ENCODE measurements at regions not wholly inside any gene's neighbourhood (a gene's known extent, or its start where the extent isn't known, plus 50 kb on each side); places are given as distances from the start of the nearest gene placed in this dataset.

DNA sequence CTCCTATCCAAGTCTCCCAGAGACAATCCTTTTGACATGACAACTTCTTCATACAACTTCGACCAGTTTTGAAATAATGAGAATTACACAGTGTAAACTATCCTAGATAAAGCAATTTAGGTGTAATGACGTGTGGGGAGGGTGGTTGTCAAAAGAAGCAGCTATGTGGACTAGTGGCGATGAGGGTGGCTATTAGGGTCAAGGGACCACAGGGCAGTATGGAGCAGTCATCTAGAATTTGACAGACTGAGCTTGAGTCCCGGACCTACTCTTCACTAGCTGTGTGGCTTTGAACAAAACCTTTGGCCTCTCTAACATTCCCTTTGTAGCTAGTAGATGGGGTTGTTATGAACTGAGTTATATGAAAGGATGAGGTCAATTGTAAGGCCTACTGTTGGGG, 247.1 kb downstream of the HAPSTR1 start:
- Histone ChIP-seq H3K9me3 (no peaks in the 10 kb centered on the region), H3K4me1 (no peaks in the 10 kb centered on the region), H3K4me3 (no peak overlapping the region), H3K36me3 (no peaks in the 10 kb centered on the region), H3K27ac (no peak overlapping the region), H3K27me3 (no peaks in the 10 kb centered on the region)
- TF ChIP-seq, protein P1, sequence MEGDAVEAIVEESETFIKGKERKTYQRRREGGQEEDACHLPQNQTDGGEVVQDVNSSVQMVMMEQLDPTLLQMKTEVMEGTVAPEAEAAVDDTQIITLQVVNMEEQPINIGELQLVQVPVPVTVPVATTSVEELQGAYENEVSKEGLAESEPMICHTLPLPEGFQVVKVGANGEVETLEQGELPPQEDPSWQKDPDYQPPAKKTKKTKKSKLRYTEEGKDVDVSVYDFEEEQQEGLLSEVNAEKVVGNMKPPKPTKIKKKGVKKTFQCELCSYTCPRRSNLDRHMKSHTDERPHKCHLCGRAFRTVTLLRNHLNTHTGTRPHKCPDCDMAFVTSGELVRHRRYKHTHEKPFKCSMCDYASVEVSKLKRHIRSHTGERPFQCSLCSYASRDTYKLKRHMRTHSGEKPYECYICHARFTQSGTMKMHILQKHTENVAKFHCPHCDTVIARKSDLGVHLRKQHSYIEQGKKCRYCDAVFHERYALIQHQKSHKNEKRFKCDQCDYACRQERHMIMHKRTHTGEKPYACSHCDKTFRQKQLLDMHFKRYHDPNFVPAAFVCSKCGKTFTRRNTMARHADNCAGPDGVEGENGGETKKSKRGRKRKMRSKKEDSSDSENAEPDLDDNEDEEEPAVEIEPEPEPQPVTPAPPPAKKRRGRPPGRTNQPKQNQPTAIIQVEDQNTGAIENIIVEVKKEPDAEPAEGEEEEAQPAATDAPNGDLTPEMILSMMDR (IDR thresholded peaks at IDR 0.05) = no peak
- DNase-seq (ENCODE audit: low spot score) = no peak

GRCh38 chr16:9340526-9341256, 249.2 kb downstream of the HAPSTR1 start:
- Histone ChIP-seq H3K4me3 (no peak overlapping the region), H3K9me3 (no peaks in the 10 kb centered on the region), H3K4me1 (no peaks in the 10 kb centered on the region), H3K27ac (no peak overlapping the region), H3K27me3 (no peaks in the 10 kb centered on the region), H3K36me3 (no peaks in the 10 kb centered on the region)
- DNase-seq (ENCODE audit: low spot score) = no peak
- TF ChIP-seq, protein P1 (IDR thresholded peaks at IDR 0.05) = no peak

DNA sequence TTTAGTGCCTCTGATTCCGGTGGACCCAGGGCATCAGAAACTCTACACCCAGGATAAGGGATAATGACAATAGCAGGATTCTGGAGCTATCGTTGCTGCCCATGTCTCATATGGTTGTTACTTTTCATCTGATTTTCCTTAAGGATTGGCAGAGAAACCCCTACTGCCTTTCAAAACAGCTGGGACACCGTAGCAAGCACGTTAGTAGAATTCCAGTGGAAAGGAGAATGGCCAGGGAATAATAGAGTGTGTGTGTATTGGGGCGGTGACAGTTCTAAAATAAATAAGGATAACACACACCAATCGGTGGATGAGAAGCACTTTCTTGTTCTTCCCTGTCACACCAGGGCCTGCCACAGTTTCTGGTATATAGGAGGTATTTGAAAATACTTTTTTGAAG, 251.8 kb downstream of the HAPSTR1 start:
- Histone ChIP-seq H3K4me1 (no peaks in the 10 kb centered on the region), H3K36me3 (no peaks in the 10 kb centered on the region), H3K27me3 (no peaks in the 10 kb centered on the region), H3K4me3 (no peak overlapping the region), H3K27ac (no peak overlapping the region), H3K9me3 (peaks cover 0 to 8% of the 10 kb centered on the region in 2 donors)
- DNase-seq (ENCODE audit: low spot score) = no peak
- TF ChIP-seq, protein P1 (IDR thresholded peaks at IDR 0.05) = no peak

DNA sequence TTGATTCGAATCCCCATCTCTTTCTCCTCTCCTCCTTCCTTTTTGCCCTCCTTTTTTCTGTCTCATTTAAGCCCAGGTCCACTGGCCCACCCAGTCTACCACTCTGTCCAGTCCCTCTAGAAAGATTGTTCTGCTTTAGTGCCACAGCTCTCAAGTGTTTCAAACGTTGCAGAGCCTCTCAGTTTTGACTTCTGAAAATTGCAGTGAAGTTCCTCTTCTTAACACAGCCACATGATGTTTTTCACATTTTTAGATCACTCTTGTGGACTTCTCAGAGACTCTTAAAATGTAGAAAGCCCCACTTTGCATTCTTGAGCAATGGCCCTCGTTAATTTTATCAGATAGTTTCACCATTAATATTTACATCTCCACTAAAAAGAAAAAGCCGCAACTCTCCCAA, 253.1 kb downstream of the HAPSTR1 start:
- Histone ChIP-seq H3K4me3 (no peak overlapping the region), H3K36me3 (no peaks in the 10 kb centered on the region), H3K4me1 (no peaks in the 10 kb centered on the region), H3K27me3 (no peaks in the 10 kb centered on the region), H3K27ac (no peak overlapping the region), H3K9me3 (peaks cover 0 to 19% of the 10 kb centered on the region in 2 donors)
- TF ChIP-seq, protein P1 (IDR thresholded peaks at IDR 0.05) = no peak
- DNase-seq (ENCODE audit: low spot score) = no peak

GRCh38 chr16:9345046-9345445, 253.6 kb downstream of the HAPSTR1 start:
- Histone ChIP-seq H3K9me3 (peaks cover 0 to 19% of the 10 kb centered on the region in 2 donors), H3K27me3 (no peaks in the 10 kb centered on the region), H3K27ac (no peak overlapping the region), H3K4me3 (no peak overlapping the region), H3K36me3 (no peaks in the 10 kb centered on the region), H3K4me1 (no peaks in the 10 kb centered on the region)
- TF ChIP-seq, protein P1 (IDR thresholded peaks at IDR 0.05) = no peak
- DNase-seq (ENCODE audit: low spot score) = no peak

DNA sequence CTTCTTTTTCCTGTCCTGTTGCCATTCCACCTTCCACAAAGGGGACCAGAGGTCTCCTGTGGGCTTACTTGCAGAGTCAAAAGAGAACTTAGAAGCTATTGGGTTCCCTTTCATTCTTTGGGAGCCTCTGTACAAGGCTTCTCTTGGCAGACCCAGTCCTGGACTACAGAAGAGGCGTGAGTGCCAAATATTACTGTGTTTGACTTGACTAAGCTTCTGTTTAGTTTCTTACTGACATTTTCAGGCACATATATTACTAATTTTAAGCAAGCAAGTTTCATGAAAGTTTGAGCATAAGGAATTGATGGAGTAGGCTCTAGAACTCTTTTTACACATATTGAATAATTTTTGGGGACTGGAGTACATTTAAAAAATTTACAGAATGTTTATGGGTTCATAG, 254.4 kb downstream of the HAPSTR1 start:
- Histone ChIP-seq H3K27me3 (no peaks in the 10 kb centered on the region), H3K36me3 (no peaks in the 10 kb centered on the region), H3K4me1 (no peaks in the 10 kb centered on the region), H3K27ac (no peak overlapping the region), H3K4me3 (no peak overlapping the region), H3K9me3 (peaks cover 0 to 19% of the 10 kb centered on the region in 2 donors)
- TF ChIP-seq, protein P1 (IDR thresholded peaks at IDR 0.05) = no peak
- DNase-seq (ENCODE audit: low spot score) = no peak

All from right atrium auricular region (tissue), 2 donors.